DND-41 (cell line): ENCODE measurements at regions not wholly inside any gene's neighbourhood (a gene's known extent, or its start where the extent isn't known, plus 50 kb on each side); places are given as distances from the start of the nearest gene placed in this dataset.

Experiments
- CTCF ChIP-seq: IDR thresholded peaks from 2 replicates; pipeline ENCODE4 v1.5.1; 2012; ENCODE audit warnings: borderline replicate concordance, low read length, moderate library complexity, mild to moderate bottlenecking; ENCODE audit not compliant: poor library complexity, severe bottlenecking; ENCODE audit errors: extremely low read depth
- EZH2 ChIP-seq: IDR thresholded peaks from 3 replicates; pipeline ENCODE4 v1.6.1; 2012; ENCODE audit warnings: borderline replicate concordance, low read depth, mild to moderate bottlenecking, moderate library complexity, low read length, inconsistent platforms; ENCODE audit not compliant: severe bottlenecking

- TF ChIP-seq CTCF (no peak), EZH2 (no peak)
These were observed 156.4 kb downstream of the PTGER3 start for GRCh38 chr1:70891051-70891843.
